OCI-LY3 (cell line): ENCODE measurements at regions not wholly inside any gene's neighbourhood (a gene's known extent, or its start where the extent isn't known, plus 50 kb on each side); places are given as distances from the start of the nearest gene placed in this dataset.

Source experiments
- EZH2phosphoT487 ChIP-seq: fragments of 200-600 bp; shearing (Covaris generic); IDR thresholded peaks from 2 replicates; pipeline ENCODE4 v1.6.1; 2018; ENCODE audit warnings: antibody characterized with exemption, mixed run types, low read depth
- TF ChIP-seq, protein P1 (sequence below): fragments of 200-600, 300-600 bp; sonication (generic); IDR thresholded peaks from 2 replicates; pipeline ENCODE4 v1.5.1; 2014; ENCODE audit warnings: antibody characterized with exemption, low read length, low read depth

DNA sequence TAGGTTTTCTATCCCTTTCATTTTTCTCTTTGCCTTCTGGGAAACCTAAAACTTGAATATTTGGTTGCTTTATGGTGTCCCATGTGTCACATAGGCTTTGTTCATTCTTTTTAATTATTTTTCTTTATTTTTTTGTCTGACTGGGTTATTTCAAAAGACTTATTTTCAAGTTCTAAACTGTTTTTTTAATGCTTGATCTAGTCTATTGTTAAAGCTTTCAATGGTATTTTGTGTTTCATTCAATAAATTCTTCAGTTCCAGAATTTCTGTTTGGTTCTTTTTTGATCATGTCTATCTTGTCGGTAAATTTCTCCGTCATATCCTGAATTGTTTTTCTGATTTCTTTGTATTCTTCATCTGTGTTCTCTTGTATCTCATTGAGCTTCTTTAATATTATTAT, 86.8 kb downstream of the NPS start:
- TF ChIP-seq, protein P1, sequence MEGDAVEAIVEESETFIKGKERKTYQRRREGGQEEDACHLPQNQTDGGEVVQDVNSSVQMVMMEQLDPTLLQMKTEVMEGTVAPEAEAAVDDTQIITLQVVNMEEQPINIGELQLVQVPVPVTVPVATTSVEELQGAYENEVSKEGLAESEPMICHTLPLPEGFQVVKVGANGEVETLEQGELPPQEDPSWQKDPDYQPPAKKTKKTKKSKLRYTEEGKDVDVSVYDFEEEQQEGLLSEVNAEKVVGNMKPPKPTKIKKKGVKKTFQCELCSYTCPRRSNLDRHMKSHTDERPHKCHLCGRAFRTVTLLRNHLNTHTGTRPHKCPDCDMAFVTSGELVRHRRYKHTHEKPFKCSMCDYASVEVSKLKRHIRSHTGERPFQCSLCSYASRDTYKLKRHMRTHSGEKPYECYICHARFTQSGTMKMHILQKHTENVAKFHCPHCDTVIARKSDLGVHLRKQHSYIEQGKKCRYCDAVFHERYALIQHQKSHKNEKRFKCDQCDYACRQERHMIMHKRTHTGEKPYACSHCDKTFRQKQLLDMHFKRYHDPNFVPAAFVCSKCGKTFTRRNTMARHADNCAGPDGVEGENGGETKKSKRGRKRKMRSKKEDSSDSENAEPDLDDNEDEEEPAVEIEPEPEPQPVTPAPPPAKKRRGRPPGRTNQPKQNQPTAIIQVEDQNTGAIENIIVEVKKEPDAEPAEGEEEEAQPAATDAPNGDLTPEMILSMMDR: no peak
- TF ChIP-seq EZH2phosphoT487: no peak
